ENCODE measurements at regions not wholly inside any gene's neighbourhood (a gene's known extent, or its start where the extent isn't known, plus 50 kb on each side); places are given as distances from the start of the nearest gene placed in this dataset.

DNA sequence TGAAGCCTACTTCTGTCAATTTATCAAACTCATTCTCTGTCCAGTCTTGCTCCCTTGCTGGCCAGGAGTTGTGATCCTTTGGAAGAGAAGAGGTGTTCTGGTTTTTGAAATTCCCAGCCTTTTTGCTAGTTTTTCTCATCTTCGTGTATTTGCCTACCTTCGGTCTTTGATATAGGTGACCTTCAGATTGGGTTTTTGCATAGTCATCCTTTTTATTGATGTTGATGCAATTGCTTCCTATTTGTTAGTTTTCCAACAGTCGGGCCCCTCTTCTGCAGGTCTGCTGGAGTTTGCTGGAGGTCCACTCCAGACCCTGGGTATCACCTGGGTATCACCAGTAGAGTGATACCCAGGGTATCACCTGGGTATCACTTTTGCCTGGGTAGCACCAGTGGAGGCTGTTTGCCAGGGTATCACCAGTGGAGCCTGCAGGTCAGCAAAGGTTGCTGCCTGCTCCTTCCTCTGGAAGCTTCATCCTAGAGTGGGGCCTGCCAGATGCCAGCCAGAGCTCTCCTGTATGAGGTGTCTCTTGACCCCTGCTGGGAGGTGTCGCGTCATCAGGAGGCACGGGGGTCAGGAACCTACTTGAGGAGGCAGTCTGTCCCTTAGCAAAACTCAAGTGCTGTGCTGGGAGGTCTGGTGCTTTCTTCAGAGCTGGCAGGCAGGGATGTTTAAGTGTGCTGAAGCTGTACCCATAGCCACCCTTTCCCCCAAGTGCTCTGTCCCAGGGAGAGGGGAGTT, 684.2 kb downstream of the PCDH18 start:
- H3K9me3 ChIP-seq: no peaks in the 10 kb centered on the region

DNA sequence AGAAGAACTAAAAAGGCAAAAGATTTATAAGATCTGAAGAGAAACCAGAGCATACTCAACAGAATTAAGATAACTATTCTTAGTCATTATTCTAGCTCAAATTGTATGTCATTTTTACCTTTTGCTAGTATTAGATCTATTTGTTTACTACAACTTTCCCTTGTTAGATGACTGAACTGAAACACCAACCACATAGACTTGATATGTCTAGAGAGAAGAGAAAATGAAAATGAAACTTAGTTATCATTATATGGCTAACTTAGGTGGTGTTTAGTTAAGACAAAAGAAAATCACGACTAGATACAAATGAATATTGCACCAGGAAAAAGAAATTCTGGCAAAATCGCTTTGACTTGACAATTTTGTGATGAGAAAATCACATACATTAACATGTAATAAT, 690.8 kb downstream of the PCDH18 start:
- Histone ChIP-seq H3K4me2 (no peak overlapping the region), H3K4me3 (no peak overlapping the region), H3K27ac (no peak overlapping the region), H3K9me3 (no peaks in the 10 kb centered on the region), H3K4me1 (no peaks in the 10 kb centered on the region)
- TF ChIP-seq CHD2 (IDR thresholded peaks at IDR 0.05; ENCODE audit: low read length, partially characterized antibody) (no peak), HOXA7 (CRISPR knock-in tag; IDR thresholded peaks at IDR 0.05) (no peak), SREBF2 (IDR thresholded peaks at IDR 0.05) (no peak), GATA3 (IDR thresholded peaks at IDR 0.05; ENCODE audit: borderline replicate concordance) (no peak), ZNF302 (CRISPR knock-in tag; IDR thresholded peaks at IDR 0.05) (no peak)
- 4% methylated on average over 2 of the region's 2 CpGs for WGBS (ENCODE audit: missing lambda C conversion rate)
- DNase-seq (ENCODE audit: low read depth in 1 of 2, low spot score in 1 of 2): no peak
- ChIA-PET CTCF (no interaction called here), POLR2A (no interaction called here)
- FAIRE-seq: no peak
- no peak for ATAC-seq

More for the DNA sequence above, 684.2 kb downstream of the PCDH18 start:
- ChIA-PET CTCF (interaction anchor here (1.9 kb wide), 1 partner anchor 17 kb away, joined by 4 read pairs; no protein-coding TSS in a partner anchor), POLR2A (no interaction called here)
- H3K4me3 ChIP-seq: no peak overlapping the region
- H3K4me1 ChIP-seq: no peaks in the 10 kb centered on the region
- no peak for ATAC-seq
- H3K4me2 ChIP-seq: no peak overlapping the region
- FAIRE-seq: no peak
- TF ChIP-seq NFE2L2 (conservative IDR thresholded peaks at IDR 0.05; ENCODE audit: low read length): peak; percentile 24; the same call in 1 of the 2 replicates
- TF ChIP-seq MAFK (IDR thresholded peaks at IDR 0.05; ENCODE audit: partially characterized antibody): peak; percentile 41
- TF ChIP-seq FOXS1 (CRISPR knock-in tag; IDR thresholded peaks at IDR 0.05): no peak
- no peak for DNase-seq (ENCODE audit: low read depth in 1 of 2, low spot score in 1 of 2)
- H3K27ac ChIP-seq: no peak overlapping the region
- 29% methylated on average over 3 of the region's 6 CpGs for WGBS (ENCODE audit: missing lambda C conversion rate)

DNA sequence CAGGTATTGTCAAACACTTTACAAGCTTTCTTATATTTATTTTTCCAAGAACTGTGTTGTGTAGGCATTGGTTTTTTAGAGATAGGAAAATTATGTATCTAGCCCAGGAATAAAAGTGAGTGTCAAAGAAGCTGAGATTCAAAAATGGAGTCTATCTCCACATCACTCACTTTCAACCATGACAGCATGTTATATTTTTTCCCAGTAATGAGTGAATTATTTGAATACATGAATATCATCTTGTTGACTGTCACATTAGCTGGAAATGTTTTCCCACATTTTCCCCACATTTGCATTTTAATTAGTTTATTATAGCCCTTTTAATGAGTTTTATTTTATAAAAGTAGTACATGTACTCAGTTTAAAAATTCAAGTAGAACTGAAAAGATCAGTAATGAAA, 693.7 kb downstream of the PCDH18 start:
- Histone ChIP-seq H3K4me3 (no peak overlapping the region), H3K27ac (no peak overlapping the region), H3K4me1 (no peaks in the 10 kb centered on the region), H3K4me2 (no peak overlapping the region), H3K9me3 (no peaks in the 10 kb centered on the region)
- ATAC-seq (no peak), FAIRE-seq (no peak), DNase-seq (ENCODE audit: low read depth in 1 of 2, low spot score in 1 of 2) (no peak)
- CTCF ChIA-PET: no interaction called here
- POLR2A ChIA-PET: no interaction called here
- TF ChIP-seq ZC3H11A (IDR thresholded peaks at IDR 0.05) (no peak), HEYL (CRISPR knock-in tag; IDR thresholded peaks at IDR 0.05) (no peak), NPAS2 (CRISPR knock-in tag; IDR thresholded peaks at IDR 0.05; ENCODE audit: borderline replicate concordance) (no peak), GATA3 (IDR thresholded peaks at IDR 0.05; ENCODE audit: borderline replicate concordance) (no peak), EP300 (IDR thresholded peaks at IDR 0.05) (no peak), FOSB (CRISPR knock-in tag; IDR thresholded peaks at IDR 0.05) (no peak), TFCP2L1 (CRISPR knock-in tag; IDR thresholded peaks at IDR 0.05) (no peak), CEBPB (IDR thresholded peaks at IDR 0.05) (no peak), HOXA7 (CRISPR knock-in tag; IDR thresholded peaks at IDR 0.05) (no peak), FOXS1 (CRISPR knock-in tag; IDR thresholded peaks at IDR 0.05) (no peak), ZSCAN20 (CRISPR knock-in tag; IDR thresholded peaks at IDR 0.05) (no peak), MYC (IDR thresholded peaks at IDR 0.05; ENCODE audit: borderline replicate concordance, low read length) (no peak), NFE2L2 (conservative IDR thresholded peaks at IDR 0.05; ENCODE audit: low read length) (no peak), MAFK (IDR thresholded peaks at IDR 0.05; ENCODE audit: partially characterized antibody) (no peak), ZNF302 (CRISPR knock-in tag; IDR thresholded peaks at IDR 0.05) (no peak), CBX8 (IDR thresholded peaks at IDR 0.05) (no peak), SMC3 (IDR thresholded peaks at IDR 0.05) (no peak)
- TF ChIP-seq, protein P1, sequence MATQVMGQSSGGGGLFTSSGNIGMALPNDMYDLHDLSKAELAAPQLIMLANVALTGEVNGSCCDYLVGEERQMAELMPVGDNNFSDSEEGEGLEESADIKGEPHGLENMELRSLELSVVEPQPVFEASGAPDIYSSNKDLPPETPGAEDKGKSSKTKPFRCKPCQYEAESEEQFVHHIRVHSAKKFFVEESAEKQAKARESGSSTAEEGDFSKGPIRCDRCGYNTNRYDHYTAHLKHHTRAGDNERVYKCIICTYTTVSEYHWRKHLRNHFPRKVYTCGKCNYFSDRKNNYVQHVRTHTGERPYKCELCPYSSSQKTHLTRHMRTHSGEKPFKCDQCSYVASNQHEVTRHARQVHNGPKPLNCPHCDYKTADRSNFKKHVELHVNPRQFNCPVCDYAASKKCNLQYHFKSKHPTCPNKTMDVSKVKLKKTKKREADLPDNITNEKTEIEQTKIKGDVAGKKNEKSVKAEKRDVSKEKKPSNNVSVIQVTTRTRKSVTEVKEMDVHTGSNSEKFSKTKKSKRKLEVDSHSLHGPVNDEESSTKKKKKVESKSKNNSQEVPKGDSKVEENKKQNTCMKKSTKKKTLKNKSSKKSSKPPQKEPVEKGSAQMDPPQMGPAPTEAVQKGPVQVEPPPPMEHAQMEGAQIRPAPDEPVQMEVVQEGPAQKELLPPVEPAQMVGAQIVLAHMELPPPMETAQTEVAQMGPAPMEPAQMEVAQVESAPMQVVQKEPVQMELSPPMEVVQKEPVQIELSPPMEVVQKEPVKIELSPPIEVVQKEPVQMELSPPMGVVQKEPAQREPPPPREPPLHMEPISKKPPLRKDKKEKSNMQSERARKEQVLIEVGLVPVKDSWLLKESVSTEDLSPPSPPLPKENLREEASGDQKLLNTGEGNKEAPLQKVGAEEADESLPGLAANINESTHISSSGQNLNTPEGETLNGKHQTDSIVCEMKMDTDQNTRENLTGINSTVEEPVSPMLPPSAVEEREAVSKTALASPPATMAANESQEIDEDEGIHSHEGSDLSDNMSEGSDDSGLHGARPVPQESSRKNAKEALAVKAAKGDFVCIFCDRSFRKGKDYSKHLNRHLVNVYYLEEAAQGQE (IDR thresholded peaks at IDR 0.05): no peak

Data from A549 (cell line).